ENCODE measurements at regions not wholly inside any gene's neighbourhood (a gene's known extent, or its start where the extent isn't known, plus 50 kb on each side); places are given as distances from the start of the nearest gene placed in this dataset.
A peak's percentile ranks its signal among the peaks of the same experiment; 100 is the strongest.
"Not testable (repeated sequence)": the region's sequence is repeated elsewhere in the genome, so short reads cannot be mapped to it uniquely, and the experiment has no call there.

- DNase-seq, result no peak
Observed at GRCh38 chr13:90798381-90798780, 549.1 kb upstream of the MIR17HG start.

- no peak for DNase-seq
Observed at GRCh38 chr13:90800082-90800746, 547.3 kb upstream of the MIR17HG start.

GRCh38 chr13:90801621-90802020, 545.9 kb upstream of the MIR17HG start:
- DNase-seq, result no peak

- DNase-seq, result no peak
Observed at GRCh38 chr13:90803210-90803609, 544.3 kb upstream of the MIR17HG start.

GRCh38 chr13:90806016-90806615, 541.4 kb upstream of the MIR17HG start:
- no peak for DNase-seq

GRCh38 chr13:90806892-90807291, 540.6 kb upstream of the MIR17HG start:
- no peak for DNase-seq

- no peak for DNase-seq
Observed at GRCh38 chr13:90808838-90809237, 538.6 kb upstream of the MIR17HG start.

GRCh38 chr13:90824032-90824431, 523.5 kb upstream of the MIR17HG start:
- no peak for DNase-seq

- DNase-seq, result no peak
Observed at GRCh38 chr13:90826688-90827087, 520.8 kb upstream of the MIR17HG start.

GRCh38 chr13:90830782-90831181, 516.7 kb upstream of the MIR17HG start:
- DNase-seq, result no peak

- no peak for DNase-seq
Observed at GRCh38 chr13:90833951-90834350, 513.5 kb upstream of the MIR17HG start.

GRCh38 chr13:90834700-90835099, 512.8 kb upstream of the MIR17HG start:
- no peak for DNase-seq

- DNase-seq, result no peak
Observed at GRCh38 chr13:90835826-90836225, 511.7 kb upstream of the MIR17HG start.

- DNase-seq, result no peak
Observed at GRCh38 chr13:90838317-90838960, 509.0 kb upstream of the MIR17HG start.

GRCh38 chr13:90839061-90839460, 508.4 kb upstream of the MIR17HG start:
- DNase-seq, result no peak

- no peak for DNase-seq
Observed at GRCh38 chr13:90846936-90847335, 500.6 kb upstream of the MIR17HG start.

- DNase-seq, result not testable (repeated sequence)
Observed at GRCh38 chr13:90853666-90854065, 493.8 kb upstream of the MIR17HG start.

- no peak for DNase-seq
Observed at GRCh38 chr13:90857921-90858320, 489.6 kb upstream of the MIR17HG start.

- no peak for DNase-seq
Observed at GRCh38 chr13:90866006-90866405, 481.5 kb upstream of the MIR17HG start.

- peak; percentile 83 to 87 for DNase-seq
Observed at GRCh38 chr13:90867336-90867683, 480.2 kb upstream of the MIR17HG start.

- DNase-seq, result peak; percentile 3 to 7
Observed at GRCh38 chr13:90868321-90868920, 479.1 kb upstream of the MIR17HG start.

- DNase-seq, result no peak
Observed at GRCh38 chr13:90869580-90869979, 477.9 kb upstream of the MIR17HG start.

- no peak for DNase-seq
Observed at GRCh38 chr13:90872491-90873025, 474.9 kb upstream of the MIR17HG start.

GRCh38 chr13:90880790-90881189, 466.7 kb upstream of the MIR17HG start:
- DNase-seq, result no peak

Data from AML-193 (cell line).